HG02798 (cell line): ENCODE measurements at regions not wholly inside any gene's neighbourhood (a gene's known extent, or its start where the extent isn't known, plus 50 kb on each side); places are given as distances from the start of the nearest gene placed in this dataset.
"Not testable (repeated sequence)": the region's sequence is repeated elsewhere in the genome, so short reads cannot be mapped to it uniquely, and the experiment has no call there.

Source experiments
- ATAC-seq: cut with Tn5 transposase; IDR thresholded peaks from one replicate; pipeline ENCODE4 v1.9.1; 2021; ENCODE audit warnings: mild to moderate bottlenecking; ENCODE audit not compliant: unreplicated experiment, poor library complexity

DNA sequence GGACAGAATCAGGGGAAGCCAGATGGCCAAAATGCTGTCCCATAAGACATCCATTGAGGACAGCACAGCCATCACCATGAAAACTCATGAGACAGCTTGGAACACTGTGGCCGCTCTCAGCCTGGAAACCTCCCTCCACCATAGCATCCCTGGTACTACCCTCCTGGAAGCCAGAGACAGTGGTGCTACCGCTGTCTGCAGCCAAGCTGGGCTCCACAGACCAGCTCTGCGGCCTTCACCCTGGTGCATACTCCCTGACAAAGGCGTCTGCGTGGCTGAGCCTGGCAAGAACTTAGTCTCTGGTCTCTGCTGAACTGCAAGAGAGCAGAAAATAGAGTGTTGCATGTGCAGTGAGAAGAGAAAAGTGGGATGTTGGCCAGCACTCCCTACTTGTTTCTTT is 558.0 kb downstream of the C6orf118 start:
- ATAC-seq: no peak

DNA sequence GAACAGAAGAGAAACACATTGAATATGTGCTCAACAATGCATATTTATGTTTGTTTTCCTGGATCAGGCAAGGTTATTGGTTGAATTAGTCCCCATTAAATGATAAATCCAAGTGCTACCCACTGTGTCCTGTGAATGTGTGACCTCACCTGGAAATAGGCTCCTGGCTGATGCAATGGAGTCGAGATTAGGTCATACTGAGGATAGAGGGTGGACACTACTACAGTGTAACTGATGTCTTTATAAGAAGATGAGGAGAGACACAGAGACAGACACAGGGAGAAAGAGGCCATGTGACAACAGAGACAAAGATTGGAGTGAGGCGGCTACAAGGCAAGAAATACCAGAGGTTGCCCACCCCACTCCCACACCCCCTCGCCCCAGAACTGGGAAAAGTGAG is 559.3 kb downstream of the C6orf118 start:
- ATAC-seq: no peak

DNA sequence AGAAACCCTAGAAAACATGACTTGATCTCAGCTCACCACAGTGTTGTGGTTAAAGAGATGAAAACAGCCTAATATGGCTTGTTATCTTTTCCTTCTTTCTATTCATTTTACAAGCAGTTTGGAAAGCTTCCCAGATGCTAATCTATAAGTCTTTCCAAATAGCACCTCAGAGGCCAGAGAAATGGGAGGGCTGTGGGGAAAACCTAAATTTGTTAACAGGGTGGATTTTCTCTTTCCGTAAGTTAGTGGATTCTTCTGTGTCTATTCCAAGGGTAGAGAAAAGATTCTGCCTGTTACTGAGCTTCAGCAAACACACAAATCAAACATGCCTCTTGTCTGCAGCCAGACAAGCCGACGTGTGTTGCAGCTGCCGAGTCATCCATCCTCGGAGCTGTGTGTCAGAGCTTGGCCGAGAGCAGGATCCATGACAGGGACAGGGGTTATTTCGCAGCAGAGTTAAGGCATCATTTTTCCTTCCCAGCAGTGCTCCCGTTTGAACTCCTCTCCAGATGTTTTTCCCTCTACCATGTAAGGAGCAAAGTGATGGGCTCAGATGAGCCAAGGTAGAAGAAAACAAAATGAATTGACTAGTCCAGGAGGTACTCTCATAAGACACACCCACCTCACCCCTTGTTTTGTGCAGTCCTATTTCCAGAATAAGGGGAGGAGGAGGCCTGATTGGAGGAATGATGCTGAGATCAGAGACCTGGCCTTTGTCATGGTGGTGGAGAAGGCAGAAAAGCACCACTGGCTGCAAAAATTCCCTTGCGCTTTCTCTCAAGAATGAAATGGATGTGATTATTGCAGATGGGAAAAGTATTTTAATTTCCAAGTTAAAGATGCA is 560.0 kb downstream of the C6orf118 start:
- ATAC-seq: no peak

DNA sequence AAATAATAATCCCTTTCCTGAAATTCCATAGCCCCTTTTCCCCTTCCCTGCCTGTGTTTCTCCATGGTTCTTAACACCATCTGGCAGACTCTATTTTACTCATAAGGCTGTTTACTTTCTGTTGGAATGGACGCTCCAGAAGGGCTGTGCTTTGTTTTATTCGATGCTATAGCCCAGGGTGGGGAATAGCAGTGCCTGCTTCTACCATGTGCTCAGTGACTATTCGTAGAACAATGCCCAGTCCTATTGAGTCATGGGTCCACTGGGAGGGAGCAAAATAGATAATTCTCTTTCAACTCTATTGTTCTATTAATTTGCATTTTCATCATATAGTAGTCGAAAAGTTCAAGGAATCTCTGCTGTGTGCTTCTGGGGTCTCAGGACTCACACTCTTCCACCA is 565.1 kb downstream of the C6orf118 start:
- ATAC-seq: no peak

DNA sequence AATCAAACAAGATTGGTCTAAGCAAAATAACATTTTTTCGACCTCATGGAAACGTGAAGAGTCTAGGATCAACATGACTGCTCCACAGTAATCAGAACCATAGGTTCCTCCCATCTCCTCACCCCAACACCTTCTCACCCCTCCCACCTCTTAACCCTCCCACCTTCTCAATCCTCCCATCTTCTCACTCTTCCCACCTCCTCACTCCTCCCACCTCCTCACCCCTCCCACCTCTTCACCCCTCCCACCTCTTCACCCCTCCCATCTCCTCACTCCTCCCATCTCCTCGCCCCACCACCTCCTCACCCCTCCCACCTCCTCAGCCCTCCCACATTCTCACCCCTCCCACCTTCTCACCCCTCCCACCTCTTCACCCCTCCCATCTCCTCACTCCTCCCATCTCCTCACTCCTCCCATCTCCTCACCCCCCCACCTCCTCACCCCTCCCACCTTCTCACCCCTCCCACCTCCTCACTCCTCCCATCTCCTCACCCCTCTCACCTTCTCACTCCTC is 567.4 kb downstream of the C6orf118 start:
- no peak for ATAC-seq

DNA sequence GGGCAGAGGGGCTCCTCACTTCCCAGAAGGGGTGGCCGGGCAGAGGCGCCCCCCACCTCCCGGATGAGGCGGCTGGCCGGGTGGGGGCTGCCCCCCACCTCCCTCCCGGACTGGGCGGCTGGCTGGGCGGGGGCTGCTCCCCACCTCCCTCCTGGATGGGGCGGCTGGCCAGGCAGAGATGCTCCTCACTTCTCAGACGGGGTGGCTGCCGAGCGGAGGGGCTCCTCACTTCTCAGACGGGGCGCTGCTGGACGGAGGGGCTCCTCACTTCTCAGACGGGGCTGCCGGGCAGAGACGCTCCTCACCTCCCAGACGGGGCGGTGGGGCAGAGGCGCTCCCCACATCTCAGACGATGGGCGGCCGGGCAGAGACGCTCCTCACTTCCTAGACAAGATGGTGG is 573.3 kb downstream of the C6orf118 start:
- not testable (repeated sequence) for ATAC-seq

DNA sequence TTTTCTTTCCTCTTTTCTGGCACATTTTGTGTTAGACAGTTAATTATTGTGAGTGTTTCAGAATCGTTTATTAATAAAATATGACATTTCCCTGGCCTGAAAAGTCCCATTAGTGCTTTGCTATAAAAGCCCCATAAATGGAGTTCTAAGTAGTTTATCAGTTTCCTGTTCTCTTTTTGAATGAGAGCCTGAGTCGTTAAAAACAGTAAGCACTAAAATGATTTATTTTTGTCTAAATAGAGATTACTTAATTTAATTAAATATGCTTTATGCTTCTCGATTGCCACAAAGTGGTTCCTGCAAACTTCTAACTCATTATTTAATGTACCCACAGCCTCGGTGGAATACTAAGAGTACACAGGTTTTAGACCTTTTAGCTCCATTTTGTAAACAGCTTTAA is 577.9 kb downstream of the C6orf118 start:
- ATAC-seq: no peak

DNA sequence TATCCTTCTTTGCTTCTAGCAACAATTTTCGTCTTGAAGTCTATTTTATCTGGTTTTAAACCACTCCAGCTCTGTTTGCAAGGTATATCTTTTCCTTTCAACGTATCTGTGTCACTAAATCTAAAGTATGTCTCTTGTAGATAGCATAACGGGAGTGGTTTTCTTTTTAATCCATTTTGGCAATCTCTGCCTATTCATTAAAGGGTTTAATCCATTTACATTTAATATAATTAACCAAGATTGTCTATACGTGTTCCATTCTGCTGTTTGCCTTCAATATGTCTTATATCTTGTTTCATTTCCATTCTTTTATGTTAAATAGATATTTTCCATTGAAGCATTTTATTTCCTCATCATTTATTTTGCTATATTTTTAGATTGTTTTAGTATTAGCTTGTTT is 587.9 kb downstream of the C6orf118 start:
- ATAC-seq: no peak

DNA sequence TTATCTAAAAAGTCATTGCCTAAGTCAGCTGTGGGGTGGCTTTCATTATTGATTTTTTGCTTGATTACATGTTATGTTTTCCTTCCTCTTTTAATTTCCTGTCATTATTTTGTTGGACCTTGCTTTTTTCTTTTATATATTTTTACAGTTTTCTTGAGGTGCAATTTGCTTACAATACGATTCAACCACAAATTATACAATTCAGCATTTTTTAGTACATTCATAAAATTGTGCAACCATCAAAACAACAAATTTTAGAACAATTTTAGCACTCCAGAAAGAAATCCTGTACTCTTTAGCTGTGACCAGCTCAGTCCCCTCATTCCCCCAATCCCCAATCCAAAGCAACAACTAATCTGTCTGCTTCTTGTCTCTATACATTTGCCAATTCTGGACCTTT is 608.9 kb downstream of the C6orf118 start:
- no peak for ATAC-seq

DNA sequence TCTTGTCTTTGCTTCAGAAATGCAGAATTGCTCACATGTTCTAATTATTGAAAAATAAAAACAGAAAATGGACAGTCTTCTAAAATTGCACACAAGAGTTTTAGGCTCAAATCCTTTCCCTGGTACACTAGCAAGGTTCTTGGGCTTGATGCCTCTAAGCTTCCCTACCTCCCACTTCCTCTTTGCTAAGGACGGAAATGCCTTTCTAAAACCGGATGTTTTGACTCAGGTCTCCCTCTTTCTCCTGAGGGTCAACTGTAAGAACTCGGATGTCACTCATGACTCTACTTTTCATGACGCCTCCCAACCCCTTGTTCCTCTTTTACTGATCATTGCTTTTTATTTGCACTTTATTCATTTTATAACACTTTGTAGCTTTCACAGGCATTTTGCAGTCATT is 613.5 kb downstream of the C6orf118 start:
- ATAC-seq: no peak

DNA sequence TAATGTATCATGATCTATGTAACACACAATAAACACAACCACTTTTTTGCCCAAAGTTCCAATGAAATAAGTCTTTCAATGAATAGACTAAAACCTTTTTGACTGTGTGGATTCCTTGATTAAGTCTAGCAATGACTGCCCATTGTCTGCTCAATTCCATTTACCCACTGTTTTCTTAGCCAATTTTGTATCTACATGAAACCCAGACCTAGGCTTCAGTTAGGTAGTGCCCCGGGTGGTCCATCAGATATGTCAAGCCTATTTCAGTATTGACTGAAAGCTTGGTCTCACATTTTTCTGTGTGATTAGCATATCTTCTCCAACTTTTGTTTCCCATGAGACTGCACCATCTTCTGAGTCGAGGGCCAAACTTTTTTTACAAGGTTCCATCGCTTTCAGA is 615.0 kb downstream of the C6orf118 start:
- no peak for ATAC-seq

DNA sequence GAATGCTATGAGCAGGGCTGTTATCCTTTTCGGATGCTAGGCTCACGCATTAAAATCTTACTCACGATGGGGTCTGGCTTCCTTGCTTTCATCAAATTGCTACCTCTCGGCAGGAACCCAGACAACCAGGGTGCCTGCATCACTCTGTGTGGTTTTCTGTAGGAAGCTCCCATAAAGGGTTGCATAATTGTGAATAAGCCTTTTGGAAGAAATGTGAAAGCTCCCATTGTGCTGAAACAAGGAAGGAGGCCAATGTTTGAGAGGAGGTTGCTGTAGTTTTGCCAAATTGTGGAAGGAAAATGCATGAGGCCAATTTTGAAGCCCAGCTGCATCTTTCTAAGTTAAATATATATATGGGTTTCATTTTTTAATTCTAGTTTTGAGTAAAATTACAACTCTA is 615.5 kb downstream of the C6orf118 start:
- ATAC-seq: no peak

DNA sequence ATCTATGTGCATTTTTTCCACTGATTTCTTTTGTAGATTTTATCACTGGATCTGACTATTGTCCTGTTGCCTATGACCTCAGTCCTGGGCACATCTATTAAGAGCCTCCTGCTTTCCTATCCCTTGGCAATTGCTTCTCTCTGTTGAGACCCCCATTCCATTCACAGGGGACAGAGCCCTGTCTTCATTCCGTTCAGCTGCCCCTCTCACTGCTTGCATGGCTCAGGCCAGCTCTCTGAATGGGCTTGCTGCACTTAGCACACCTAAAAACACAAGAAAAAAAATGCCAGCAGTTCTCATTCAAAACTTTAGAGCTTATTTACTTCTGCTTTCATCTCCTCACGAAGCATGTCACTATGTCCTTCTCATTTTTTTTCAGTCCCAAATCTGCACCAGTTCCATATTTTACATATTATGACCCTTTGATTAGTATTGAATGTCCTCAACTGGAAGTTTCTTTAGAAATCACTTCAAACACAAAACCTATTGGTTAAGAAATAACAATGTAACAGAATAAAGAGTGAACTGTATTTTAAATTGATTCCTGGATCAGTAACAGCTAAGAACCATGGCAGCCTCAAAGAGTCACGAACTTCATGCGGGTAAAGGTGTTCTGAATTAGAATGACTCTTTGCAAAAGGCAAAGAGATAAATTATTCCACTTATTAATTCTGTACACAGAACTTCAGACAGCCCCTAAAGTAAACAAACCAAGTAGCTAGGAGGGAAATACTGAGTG is 616.5 kb downstream of the C6orf118 start:
- ATAC-seq: no peak

DNA sequence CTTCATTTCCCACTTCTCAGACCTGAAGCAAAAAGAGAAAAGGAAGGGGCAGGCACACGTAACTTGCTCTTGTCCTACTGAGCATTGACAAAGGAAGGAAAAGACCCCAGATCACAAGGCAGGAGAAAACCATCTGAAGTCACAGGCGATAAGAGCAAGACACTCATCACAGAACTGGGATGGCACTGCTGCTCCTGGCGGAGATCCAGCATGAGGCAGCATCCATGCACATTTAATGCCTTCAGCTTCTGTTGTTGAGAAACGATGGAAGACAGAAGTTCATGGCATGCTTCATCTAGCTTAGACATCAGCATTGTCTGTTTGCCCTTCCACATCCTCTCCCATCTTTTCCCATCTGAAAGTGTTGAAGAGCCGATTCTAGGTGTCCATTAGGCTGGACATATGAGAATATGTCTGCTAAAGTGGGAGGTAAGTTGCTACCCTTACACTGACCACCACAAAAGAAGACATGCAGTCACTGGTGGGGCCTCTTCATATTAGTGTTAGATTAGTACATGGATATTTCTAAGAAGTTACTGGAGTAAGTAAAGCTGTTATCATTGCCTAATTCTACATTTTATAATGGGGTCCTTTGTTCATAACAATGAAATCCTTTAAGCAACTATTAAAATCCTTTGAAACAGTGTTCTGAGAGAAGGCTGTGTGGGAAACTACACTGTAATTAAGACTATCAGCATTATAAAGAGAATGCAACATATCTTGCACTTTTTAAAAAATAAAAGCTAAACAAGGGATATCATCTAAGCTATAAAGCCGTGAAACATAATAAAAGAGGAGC is 618.5 kb downstream of the C6orf118 start:
- ATAC-seq: no peak

DNA sequence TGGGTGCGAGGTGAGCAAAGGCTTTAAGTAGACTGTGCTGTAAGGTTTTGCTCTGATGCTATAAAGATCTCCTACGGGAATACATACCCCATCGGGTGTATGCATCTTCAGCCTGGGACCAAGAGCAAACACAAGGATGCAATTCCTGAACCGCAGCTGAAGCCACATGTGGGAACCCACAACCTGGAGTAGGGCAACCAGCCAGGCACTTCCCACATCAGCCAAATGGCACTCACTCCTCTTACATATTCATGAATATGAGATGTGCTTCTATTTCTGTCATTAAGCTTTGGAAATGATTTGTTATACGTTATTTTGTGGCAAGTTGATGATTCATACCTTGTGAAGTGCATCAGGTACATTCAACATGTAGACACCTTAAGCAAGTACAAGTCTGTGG is 619.2 kb downstream of the C6orf118 start:
- ATAC-seq: no peak

DNA sequence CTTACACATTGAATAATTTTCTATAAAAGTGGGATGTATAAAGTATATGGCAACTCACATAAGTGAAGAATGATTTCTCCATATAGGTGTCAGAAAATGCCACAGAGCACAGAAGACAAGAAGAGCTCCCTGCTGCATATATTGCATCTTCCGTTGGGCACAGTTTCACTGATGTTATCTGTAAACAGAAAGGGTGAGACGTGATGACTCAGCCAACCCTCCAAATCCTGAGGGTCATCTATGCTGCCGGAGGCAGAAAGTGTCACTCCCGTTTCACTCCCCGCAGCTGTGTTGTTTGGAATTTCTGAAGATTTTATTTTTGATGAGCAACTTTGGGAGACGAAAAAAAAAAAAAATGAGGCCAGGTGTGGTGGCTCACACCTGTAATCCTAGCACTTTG is 644.1 kb downstream of the C6orf118 start:
- ATAC-seq: no peak

DNA sequence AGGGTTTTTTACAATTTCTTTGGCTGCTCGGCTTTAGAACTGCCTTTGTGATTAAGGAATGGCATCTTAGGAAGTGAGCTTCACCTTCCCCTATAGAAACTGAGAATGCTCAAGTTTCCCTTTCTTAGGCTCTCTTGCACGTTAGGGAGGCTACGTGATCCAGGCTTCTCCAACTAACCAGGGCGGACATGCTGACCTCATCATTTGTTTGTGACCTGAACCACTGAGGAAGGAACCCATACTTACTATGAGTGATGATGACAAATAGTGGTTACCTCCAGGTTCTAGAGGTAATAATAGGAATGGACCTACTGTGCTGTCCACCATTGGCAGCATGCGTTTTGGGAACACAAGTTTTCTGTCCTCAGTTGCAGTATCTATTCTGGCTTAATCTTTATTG is 645.8 kb downstream of the C6orf118 start:
- no peak for ATAC-seq

DNA sequence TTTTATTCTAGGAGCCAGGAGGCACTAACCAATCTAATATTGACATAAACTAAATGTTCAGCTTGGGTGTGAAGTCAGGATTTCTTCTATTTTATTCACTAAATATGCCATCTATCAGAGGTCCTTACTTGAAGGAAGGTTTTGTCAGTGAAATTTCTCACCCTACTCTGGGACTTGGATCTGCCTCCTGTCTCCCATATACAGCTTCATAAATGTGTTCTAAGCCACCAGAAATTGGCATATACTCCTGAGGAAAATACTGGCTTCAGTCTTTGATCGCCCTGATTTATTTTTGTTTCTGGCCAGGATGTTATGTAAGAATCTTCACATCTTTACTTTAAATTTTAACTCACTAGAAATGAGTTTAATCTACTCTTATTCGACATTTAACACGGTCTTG is 647.7 kb downstream of the C6orf118 start:
- ATAC-seq: no peak

DNA sequence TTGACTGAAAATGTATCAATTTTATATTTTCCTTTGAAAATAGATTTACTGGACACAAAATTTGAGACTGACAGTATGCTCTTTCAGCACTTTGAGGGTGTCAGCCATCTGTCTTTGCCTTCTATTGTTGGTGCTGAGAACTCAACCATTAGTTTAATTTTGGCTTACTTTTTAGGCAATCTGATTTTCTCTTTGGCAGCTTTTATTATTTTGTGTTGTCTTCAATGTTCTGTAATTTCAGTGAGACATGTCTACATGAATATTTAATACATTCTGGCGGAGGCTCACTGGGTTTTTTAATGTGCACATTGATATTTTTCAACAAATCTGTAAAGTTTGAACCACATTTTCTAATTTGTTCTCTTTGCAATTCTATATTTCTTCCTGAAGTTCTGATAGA is 648.6 kb downstream of the C6orf118 start:
- no peak for ATAC-seq

DNA sequence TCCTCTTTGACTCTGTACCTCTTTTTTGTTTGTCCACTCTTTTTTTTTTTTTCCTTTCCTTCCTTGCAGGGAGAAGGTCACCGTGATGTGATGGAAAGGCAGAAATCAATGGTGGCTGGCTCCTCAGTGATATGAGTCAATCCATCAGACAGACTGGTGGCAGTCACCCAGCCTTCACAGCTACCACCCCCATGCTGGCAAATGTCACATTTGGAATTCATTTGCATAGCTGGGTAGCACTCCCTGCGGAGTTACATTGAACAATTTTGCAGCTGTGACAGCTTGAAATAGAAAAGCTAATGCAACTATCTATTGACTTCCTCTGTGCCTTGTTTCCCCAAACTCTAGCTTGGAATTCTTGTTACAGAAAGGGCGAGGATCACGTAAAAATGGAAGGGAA is 668.4 kb downstream of the C6orf118 start:
- no peak for ATAC-seq
